Astrocyte of the hippocampus (primary cell): ENCODE measurements at regions not wholly inside any gene's neighbourhood (a gene's known extent, or its start where the extent isn't known, plus 50 kb on each side); places are given as distances from the start of the nearest gene placed in this dataset.
A peak's percentile ranks its signal among the peaks of the same experiment; 100 is the strongest.
"Not testable (repeated sequence)": the region's sequence is repeated elsewhere in the genome, so short reads cannot be mapped to it uniquely, and the experiment has no call there.

ENCODE experiments used
- DNase-seq: peaks from one replicate; pipeline ENCODE4 v3.0.0; 2011; ENCODE audit warnings: low read depth, low spot score

DNA sequence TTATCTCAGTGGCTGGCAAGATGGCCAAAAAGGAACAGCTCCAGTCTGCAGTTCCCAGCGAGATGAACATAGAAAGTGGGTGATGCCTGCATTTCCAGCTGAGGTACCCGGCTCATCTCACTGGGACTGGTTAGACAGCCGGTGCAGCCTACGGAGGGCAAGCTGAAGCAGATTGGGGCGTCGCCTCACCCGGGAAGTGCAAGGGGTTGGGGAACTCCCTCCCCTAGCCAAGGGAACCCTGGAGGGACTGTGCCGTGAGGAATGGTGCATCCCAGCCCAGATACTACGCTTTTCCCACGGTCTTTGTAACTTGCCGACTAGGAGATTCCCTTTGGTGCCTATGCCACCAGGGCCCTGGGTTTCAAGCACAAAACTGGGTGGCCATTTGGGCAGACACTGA lies 324.7 kb downstream of the GJA1 start:
- DNase-seq: no peak

DNA sequence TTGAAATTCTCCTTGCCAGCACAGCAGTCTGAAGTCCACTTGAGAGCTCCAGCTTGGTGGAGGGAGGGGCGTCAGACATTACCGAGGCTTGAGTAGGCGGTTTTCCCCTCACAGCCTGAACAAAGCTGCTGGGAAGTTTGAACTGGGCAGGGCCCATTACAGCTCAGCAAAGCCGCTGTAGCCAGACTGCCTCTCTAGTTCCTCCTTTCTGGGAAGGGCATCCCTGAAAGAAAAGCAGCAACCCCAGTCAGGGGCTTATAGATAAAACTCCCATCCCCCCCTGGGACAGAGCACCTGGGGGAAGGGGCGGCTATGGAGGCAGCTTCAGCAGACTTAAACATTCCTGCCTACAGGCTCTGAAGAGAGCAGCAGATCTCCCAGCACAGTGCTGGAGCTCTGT lies 325.3 kb downstream of the GJA1 start:
- DNase-seq: no peak

DNA sequence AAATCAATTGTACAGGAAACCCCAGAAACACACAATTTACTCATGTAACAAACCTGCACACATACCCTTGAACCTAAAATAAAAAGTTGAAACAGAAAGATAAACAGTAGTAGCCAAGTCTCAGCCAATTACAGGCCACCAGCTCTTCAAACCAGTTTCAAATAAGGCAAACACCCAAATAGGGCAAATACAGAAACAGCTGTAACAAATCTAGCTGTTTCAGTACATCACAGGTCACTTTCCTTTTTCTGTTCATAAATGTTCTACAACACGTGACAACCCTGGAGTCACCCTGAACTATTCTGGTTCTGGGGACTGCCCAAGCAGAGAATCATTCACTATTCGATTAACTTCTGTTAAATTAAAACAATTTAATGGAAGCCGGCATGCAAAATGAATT lies 329.0 kb downstream of the GJA1 start:
- no peak for DNase-seq

DNA sequence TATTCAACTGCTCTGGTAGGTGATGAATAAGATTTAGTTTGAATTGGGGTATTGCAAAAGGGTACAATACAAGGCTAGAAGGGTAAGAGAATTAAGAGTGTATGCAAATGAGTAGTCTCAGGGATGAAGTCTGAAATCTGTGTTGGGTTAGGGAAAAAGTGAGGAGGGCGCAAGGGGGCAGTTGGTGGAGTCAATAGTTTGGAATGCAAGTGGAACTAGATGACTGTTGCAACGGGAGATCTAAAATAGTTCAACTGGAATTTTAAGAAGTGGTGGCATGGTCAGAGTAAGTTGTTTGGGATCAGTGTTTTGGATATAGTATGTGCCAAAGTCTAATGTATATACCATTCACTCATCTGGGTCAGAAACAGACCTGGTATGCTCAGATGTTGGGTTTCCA lies 329.6 kb downstream of the GJA1 start:
- peak; percentile 21 for DNase-seq

DNA sequence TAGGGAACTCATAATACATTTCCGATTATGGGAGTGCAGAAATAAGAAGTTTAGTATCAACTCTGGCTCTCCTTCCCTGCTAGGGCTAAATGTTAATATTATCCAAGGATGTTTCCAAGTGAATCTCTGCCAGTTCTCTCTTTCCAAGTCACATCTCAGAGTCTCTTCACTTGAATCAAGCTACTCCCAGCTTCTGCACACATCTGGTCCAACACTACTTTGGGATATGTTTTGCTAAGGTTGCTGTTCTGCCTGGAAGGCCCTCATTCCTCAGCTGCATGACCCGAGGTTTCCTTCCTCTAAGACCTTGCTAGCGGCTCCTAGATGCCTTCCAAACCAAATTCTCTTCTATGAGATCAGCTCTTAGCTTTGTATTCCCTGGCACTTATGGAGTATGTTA lies 331.8 kb downstream of the GJA1 start:
- DNase-seq: peak; percentile 3

DNA sequence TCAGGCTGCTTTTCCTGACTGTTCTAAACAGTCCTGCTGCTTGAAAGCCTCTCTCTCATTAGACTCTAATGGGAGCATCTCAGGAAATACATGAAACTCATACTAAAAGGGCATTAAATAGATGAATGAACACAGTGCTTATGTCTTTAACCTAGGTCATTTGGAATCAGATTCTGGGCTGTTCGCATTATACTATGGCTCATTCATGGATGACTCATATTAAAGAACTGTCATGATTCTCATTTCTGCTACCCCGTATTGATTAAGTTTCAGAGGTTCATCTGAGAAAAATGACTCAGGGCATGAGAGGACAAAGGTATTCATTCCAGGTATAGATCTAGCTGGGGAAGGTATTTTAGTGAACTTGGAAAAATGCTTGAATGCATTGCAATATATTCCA lies 335.5 kb downstream of the GJA1 start:
- DNase-seq: no peak

DNA sequence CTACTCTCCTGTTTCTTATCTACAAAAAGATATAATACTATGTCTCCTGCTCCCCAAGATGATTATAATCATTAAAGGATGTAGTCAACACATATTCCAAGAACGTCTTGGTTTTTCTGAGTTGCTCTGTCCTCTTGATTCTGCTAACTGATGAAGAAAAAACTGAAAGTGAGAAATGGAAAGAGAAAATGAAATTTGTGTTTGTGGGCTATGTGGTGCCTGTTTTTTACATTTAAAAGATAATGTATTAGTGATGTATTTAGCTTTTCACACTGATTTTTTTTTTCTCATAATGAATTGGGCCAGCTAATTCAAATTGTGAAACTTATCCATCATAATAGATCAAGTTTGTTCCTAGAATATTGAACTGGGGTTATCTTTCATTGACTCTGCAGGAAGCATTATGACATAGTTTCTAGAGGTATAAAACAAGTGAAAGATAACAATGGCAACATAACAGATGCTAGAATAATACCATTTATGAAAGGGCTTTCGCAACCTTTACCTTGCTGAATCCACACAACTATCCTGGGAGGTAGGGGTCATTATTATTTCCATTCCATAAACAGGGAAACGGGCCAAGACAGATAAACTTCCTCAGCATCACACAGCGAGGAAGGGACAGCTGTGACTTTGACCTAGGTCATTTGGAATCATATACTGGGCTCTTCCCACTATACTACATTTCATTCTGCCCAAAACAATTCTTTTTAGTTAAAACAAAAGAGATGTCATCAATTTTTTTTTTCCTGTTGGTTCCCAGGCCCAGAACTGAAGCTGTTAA lies 336.7 kb downstream of the GJA1 start:
- no peak for DNase-seq

DNA sequence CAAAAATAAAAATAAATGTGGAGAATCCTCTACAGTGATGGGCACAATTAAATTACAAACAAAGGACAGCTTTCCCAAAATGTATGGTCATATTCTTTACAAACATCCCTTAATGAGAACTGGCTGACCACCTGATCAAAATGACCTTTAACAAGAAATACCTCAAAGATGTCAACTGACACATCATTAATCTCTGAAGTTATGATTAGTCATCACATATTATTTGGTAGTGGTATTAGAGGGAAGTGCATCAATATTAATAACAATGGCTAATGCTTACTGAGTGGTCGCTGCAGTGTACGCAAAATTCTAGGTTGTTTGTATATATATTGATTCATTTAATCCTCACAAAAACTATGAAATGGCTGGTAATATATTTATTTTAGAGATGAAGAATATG lies 340.6 kb downstream of the GJA1 start:
- DNase-seq: no peak

DNA sequence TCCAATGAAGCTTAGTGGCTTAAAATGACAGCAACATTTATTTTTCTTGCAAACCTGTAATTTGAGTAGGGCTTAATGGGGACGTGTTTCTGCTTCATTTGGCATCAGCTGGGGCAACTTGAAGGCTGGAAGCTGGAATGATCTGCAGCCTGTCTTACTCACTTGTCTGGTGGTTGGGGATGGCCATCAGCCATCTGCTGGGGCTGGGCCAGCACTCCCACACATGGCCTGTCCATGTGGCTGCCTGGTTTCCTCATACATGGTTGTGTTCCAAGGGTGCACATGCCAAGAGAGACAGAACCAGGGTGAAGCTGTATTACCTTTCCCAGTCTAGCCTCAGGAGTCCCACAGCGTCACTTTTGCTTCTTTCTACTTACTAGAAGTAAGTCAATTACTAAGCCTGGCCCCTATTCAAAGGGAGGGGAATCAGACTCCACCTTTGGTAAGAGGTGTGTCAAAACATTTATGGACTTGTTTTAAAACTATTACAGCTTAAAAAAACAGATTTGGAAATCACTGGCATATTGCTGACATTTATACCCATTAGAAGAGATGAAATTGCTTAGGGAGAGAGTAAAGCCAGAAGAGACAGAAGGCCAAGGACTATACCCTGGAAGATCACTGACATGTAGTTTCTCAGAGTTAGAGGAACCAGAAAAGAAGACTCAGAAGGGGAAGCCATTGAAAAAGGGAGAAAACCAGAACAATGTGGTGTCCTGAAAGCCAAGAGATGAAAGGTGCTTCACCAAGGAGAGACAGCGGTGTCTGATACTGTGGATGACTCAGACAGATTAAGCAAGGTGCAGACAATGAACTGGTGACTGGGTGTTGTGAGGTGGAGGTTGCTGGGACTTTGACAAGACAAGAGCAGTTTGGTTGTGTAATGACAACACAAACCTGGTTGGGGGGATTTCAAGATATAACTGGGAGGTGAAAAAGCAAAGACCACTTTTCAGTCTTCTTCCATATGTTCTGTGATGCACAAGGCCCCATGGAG lies 345.2 kb downstream of the GJA1 start:
- peak; percentile 92 for DNase-seq

DNA sequence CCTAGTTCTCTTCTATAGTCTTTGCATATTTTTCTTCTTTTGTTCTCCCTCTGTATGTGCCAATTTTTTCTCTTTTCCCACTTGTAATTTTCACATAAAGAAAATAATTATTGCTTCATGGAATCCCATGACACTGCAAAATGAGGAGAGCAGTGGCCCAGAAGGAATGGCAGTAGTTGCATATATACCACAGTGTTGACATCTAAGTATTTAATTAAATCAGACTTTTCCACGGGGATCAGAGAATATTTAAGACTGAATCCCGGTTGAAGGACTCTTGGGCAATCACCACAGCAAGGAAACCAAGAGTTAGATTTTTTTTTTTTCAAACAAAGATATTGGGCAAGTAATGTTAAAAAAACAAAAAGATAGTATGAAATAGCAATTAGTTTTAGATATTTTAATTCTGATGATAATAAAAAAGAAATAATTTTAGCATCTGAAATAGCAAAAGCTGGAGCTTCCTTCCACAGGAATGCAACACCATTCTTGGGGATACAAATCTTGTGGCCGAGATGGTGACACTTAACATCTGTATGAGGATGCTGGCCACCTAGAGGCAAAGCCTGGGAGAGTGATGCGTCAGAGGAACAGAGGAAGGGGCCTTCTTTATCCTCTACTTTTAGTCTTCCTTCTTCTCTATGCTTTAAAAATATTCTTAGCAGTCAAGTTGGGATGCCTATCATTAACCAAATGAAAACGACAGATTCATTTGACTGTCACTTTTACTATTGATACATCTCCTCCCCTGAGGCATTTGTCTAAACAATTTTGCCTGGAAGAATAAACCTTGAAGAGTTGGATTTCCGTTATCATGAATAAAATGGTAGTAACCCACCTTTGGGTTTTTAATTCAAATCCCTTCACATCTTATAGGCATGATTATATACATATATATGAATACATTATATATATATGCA lies 356.2 kb downstream of the GJA1 start:
- DNase-seq: no peak

DNA sequence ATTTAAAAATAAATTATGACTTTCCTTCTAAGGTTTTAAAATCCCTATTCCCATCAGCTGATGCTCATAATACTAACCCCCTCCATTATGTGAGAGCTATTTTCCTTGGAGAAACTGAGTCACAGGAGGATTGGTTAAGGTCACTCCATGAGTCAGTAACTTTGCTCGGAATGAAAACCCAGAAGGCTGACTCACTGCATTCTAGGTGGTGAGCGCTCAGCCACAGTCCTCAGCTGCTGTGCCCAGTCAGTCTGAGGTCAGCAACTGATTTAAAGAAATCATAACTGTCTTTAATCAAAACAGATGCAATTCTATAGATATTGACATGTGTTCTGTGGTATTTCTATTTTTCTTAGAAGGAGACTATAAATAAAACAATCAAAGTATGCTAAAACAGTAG lies 359.2 kb downstream of the GJA1 start:
- peak; percentile 94 for DNase-seq

DNA sequence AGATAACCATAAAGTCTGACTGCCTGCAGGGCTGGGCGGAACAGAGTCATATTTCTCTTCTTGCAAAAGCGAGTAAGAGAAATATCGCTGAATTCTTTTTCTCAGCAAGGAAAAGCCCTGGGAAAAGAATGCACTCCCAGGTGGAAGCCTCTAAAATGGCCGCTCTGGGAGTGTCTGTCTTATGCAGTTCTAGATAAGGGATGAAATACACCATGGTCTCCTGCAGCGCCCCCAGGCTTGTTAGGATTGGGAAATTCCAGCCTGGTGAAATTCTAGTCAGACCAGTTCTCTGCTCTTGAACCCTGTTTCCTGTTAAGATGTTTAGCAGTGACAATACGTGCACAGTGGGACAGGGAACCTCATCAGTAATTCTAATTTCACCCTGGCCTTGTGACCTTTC lies 362.2 kb downstream of the GJA1 start:
- not testable (repeated sequence) for DNase-seq

DNA sequence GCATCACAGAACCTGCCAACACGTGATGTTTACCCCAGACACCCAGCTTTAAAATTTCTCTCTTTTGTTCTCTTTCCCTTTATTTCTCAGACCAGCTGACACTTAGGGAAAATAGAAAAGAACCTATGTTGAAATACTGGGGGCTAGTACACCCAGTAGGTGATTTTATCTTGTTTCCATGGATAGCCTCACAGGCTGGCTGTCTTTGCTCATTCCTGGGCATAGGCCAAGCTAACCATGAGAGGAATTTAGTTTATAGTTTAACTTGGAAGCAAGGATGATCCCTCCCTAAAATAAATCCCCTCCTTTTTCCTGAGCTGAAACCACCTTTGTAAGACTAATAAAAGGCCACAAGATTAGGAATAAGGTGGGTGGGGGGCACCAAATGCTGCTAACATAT lies 362.7 kb downstream of the GJA1 start:
- DNase-seq: peak; percentile 21

DNA sequence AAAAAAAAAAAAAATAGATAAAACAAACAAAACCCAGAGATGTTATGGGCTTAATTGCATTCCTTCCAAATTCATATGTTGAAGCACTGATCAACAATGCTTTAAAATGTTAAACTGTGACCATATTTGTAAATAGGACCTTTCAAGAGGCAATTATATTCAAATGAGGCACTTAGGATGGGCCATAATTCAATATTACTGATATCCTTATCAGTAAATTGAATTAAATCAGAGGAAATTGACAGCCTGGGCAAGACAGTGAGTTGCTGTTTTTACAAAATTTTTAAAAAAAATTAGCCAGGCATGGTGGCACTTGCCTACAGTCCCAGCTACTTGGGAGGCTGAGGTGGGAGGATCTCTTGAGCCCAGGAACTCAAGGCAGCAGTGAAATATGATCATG lies 364.1 kb downstream of the GJA1 start:
- DNase-seq: no peak

DNA sequence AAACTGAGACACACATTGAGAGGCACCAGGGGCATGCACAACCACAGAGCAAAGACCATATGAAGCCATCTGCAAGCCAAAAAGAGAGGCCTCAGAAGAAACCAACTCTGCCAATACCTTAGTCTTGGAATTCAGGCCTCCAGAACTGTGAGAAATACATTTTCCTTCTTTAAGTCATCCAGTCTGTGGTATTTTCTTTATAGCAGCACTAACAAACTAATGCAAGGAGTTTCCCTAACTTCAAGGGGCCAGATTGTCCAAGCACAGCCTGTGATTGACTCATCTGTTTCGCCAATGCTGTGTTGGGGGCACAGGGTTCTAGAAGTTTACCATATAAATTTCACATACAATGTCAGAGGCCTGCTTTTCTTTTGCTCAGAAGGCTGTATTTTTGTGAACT lies 364.6 kb downstream of the GJA1 start:
- DNase-seq: no peak

DNA sequence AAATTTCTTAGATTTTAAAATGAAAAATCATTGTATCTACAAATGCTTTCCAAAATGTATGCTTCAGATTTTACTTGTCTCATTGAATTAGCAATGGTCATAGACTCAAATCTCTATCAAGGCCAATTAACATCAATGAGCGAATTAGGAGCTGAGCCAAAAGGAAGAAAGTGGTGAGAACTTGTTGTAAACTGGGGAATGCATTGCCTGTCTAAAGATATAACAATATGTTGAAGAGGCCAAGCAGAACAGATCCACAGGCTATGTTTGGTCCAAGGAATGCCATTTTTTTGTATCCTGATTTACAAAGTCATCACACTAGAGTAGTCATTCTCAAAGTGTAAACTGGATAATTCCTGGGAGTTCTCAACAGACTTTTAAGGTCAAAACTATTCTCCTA lies 370.7 kb downstream of the GJA1 start:
- DNase-seq: no peak

DNA sequence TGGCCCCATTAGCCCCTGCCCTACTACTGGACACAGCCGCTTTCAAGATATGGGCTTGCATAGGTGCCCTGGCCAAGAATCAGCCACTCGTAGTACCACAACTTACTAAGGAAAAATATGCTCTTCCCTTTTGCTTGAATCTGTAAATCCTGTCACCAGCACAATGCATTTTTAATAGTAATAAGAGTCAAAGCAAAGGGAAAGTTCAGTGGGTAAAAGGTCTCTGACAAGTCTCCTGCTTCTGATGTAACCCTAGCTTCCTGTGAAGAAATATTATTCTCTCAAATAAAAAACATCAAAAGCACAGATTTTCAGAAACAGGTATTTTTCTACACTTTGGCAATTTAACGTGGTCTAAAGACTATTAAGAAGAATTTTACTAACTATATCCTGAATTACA lies 373.8 kb downstream of the GJA1 start:
- no peak for DNase-seq

DNA sequence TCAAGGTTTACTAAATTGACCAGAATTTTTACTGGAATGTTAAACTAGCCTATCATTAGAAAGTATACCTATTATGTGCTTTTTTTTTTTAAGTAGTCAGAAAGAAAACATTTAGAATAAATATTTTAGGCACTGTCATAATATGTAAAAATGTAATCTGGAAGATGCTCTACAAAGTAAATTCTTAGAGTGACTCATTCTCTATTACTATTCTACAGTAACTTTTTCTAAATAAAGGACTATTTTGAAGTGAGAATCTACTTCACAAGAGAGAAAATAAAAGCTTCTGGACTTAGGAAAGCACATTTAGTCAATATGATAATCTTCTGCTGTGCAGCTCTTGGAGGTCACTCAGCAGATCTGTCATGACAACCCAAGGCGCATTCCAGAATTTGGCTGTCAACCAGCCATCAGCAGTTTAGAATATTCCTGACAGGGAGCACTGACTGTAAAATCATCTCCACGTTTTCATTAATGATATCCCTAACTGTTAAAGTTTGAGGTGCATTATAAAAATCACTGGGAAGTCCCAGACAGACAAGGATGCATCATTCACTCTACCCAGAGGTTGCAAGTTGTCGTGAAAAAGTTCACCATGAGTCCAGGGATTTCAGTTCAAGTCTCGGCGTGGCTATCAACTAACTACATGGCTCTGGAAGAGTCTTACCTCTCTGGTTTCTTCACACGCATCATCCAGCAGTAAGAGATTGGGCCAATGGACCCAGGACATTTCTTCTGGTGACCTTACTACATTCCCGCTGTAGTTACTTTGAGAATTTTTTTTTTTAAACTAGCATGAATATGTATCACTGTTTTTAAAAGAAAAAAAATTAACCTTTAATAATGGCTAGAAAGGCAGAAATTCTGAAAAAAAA lies 374.9 kb downstream of the GJA1 start:
- DNase-seq: no peak

DNA sequence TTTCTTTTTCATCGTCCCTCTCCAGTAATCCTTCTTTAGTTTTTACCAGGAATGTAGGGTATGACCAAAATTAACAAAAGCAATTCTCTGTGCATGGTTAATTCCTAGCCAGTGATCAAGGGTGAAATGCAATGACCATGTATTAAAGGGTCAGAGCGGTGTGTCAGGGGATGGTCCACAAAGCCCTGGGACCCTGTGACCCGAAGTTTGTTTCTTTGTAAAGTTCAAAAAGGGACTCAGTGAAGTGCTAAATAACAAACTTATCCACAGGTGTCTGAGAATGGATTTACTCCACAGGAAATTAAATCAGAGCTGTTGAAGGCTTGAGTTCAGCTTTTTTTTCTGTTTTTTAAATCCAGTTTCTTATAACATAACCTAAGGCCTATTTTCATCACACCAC lies 375.7 kb downstream of the GJA1 start:
- DNase-seq: no peak

DNA sequence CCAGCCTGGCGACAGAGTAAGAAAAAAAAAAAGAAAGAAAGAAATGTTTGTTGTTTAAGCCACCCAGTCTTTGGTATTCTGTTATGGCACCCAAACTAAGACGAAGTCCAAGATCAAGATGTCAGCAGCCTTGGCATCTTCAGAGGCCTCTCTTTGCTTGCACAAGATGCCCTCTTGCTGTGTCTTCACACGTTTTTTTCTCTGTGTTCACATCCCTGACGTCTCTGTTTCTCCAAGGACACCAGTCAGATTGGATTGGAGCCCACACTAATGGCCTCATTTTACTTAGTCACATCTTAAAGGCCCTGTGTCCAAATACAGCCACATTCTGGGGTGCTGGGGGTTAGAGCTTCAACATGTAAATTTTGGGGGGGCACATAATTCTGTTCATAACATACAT lies 380.9 kb downstream of the GJA1 start:
- no peak for DNase-seq
